ENCODE measurements at regions not wholly inside any gene's neighbourhood (a gene's known extent, or its start where the extent isn't known, plus 50 kb on each side); places are given as distances from the start of the nearest gene placed in this dataset.

- 0 out of 2 replicates have a peak, but pooled peaks cover 4% of the 10 kb centered on the region for H3K9me3 Mint-ChIP-seq
- TF ChIP-seq SOX15 (CRISPR knock-in tag; IDR thresholded peaks at IDR 0.05) (no peak), ZBTB21 (CRISPR knock-in tag; IDR thresholded peaks at IDR 0.05; ENCODE audit: borderline replicate concordance) (no peak), GABPB1 (CRISPR knock-in tag; IDR thresholded peaks at IDR 0.05) (no peak), ZSCAN18 (CRISPR knock-in tag; IDR thresholded peaks at IDR 0.05) (no peak), NFATC4 (CRISPR knock-in tag; IDR thresholded peaks at IDR 0.05) (no peak), NR1H2 (CRISPR knock-in tag; IDR thresholded peaks at IDR 0.05) (no peak), ZNF138 (CRISPR knock-in tag; conservative IDR thresholded peaks at IDR 0.05) (no peak), CBFB (CRISPR knock-in tag; IDR thresholded peaks at IDR 0.05; ENCODE audit: low read depth) (no peak), ESRRA (CRISPR knock-in tag; IDR thresholded peaks at IDR 0.05; ENCODE audit: borderline replicate concordance) (no peak), TEAD1 (CRISPR knock-in tag; IDR thresholded peaks at IDR 0.05) (no peak), FOXJ3 (CRISPR knock-in tag; IDR thresholded peaks at IDR 0.05; ENCODE audit: borderline replicate concordance) (no peak)
- H3K36me3 Mint-ChIP-seq = no peaks in the 10 kb centered on the region
- no peak for DNase-seq (ENCODE audit: low spot score)
- H3K27ac Mint-ChIP-seq = no peak overlapping the region
- no peak overlapping the region for H3K4me3 Mint-ChIP-seq
- ATAC-seq = no peak
- peaks cover 3% of the 10 kb centered on the region; the same call in 1 of the 2 replicates for H3K27me3 Mint-ChIP-seq (ENCODE audit: low read depth)
- POLR2A ChIA-PET = no interaction called here
- CTCF ChIA-PET = no interaction called here
- H3K4me1 Mint-ChIP-seq = peaks cover 8% of the 10 kb centered on the region
Measured at GRCh38 chr5:67366276-67366675, 169.7 kb upstream of the CD180 start.

- Mint-ChIP-seq H3K9me3 (0 out of 2 replicates have a peak, but pooled peaks cover 4% of the 10 kb centered on the region), H3K36me3 (no peaks in the 10 kb centered on the region), H3K27me3 (ENCODE audit: low read depth) (peaks cover 3% of the 10 kb centered on the region; the same call in 1 of the 2 replicates), H3K27ac (no peak overlapping the region), H3K4me1 (peaks cover 8% of the 10 kb centered on the region), H3K4me3 (no peak overlapping the region)
- ATAC-seq (no peak), DNase-seq (ENCODE audit: low spot score) (no peak)
- ChIA-PET CTCF (no interaction called here), POLR2A (no interaction called here)
- TF ChIP-seq NFATC4 (CRISPR knock-in tag; IDR thresholded peaks at IDR 0.05) = no peak
- TF ChIP-seq ZSCAN18 (CRISPR knock-in tag; IDR thresholded peaks at IDR 0.05) = no peak
- TF ChIP-seq AR (CRISPR knock-in tag; IDR thresholded peaks at IDR 0.05) = no peak
- no peak for TF ChIP-seq ELF4 (CRISPR knock-in tag; IDR thresholded peaks at IDR 0.05; ENCODE audit: low read depth)
- TF ChIP-seq ATF2 (CRISPR knock-in tag; IDR thresholded peaks at IDR 0.05; ENCODE audit: borderline replicate concordance, low read depth) = no peak
- TF ChIP-seq IRF1 (CRISPR knock-in tag; IDR thresholded peaks at IDR 0.05) = no peak
- TF ChIP-seq ATF6 (CRISPR knock-in tag; IDR thresholded peaks at IDR 0.05) = no peak
- TF ChIP-seq ZNF532 (CRISPR knock-in tag; IDR thresholded peaks at IDR 0.05; ENCODE audit: borderline replicate concordance) = no peak
- no peak for TF ChIP-seq FOXK1 (CRISPR knock-in tag; IDR thresholded peaks at IDR 0.05)
- no peak for TF ChIP-seq ZNF396 (CRISPR knock-in tag; IDR thresholded peaks at IDR 0.05; ENCODE audit: borderline replicate concordance)
- no peak for TF ChIP-seq RORB (CRISPR knock-in tag; IDR thresholded peaks at IDR 0.05)
- TF ChIP-seq ZNF138 (CRISPR knock-in tag; conservative IDR thresholded peaks at IDR 0.05) = no peak
Measured at GRCh38 chr5:67364381-67364970, 167.9 kb upstream of the CD180 start.

Data from WTC11 (cell line).